Left cardiac atrium (tissue), 4 donors: ENCODE measurements at regions not wholly inside any gene's neighbourhood (a gene's known extent, or its start where the extent isn't known, plus 50 kb on each side); places are given as distances from the start of the nearest gene placed in this dataset.
"Not testable (repeated sequence)": the region's sequence is repeated elsewhere in the genome, so short reads cannot be mapped to it uniquely, and the experiment has no call there.

Experiments
- ATAC-seq, 2 donors: fragments of 200-7000 bp; cut with Tn5 transposase; one replicate each; pipeline ENCODE4 v1.9.1; 2020; ENCODE audit warnings: mild to moderate bottlenecking in 2 of 2, moderate library complexity in 2 of 2
- DNase-seq: peaks from one replicate; pipeline ENCODE4 v3.0.0-alpha.2; 2020
- intact Hi-C, 2 donors: fragments of 100-400 bp; cut with DNase I; formaldehyde crosslinking; loops; one replicate each; pipeline versions ENCODE4 v1.14.1 to v1.15.1; 2022 to 2023
- donor health status: DM: no; HTN: yes; CAD: no.
- donor health status: DM: no; HTN: yes; CAD: no; lungs with severe emphysema.
- donor health status: DM: yes; HTN: yes; CAD: no.
- donor health status: Dilated cardiomyopathy.

- not testable (repeated sequence) for DNase-seq, ATAC-seq
These were observed 51.5 kb upstream of the CDC42EP3 start for GRCh38 chr2:37722971-37723370.

GRCh38 chr2:37730037-37730818 lies 58.8 kb upstream of the CDC42EP3 start:
- ATAC-seq, result no peak
- intact Hi-C loops, result no loop called here
- no peak for DNase-seq

More at GRCh38 chr2:37722971-37723370, 51.5 kb upstream of the CDC42EP3 start:
- intact Hi-C loops, result not testable (repeated sequence)

- DNase-seq, ATAC-seq, intact Hi-C loops: not testable (repeated sequence)
These were observed 61.0 kb upstream of the CDC42EP3 start for GRCh38 chr2:37732412-37732811.

GRCh38 chr2:37733251-37733650 lies 61.8 kb upstream of the CDC42EP3 start:
- ATAC-seq (no peak), DNase-seq (no peak)
- intact Hi-C loops, result no loop called here

- intact Hi-C loops, DNase-seq: not testable (repeated sequence)
- peak in 1 of 2 donors; percentile 35 for ATAC-seq
These were observed 62.5 kb upstream of the CDC42EP3 start for GRCh38 chr2:37733955-37734354.

DNA sequence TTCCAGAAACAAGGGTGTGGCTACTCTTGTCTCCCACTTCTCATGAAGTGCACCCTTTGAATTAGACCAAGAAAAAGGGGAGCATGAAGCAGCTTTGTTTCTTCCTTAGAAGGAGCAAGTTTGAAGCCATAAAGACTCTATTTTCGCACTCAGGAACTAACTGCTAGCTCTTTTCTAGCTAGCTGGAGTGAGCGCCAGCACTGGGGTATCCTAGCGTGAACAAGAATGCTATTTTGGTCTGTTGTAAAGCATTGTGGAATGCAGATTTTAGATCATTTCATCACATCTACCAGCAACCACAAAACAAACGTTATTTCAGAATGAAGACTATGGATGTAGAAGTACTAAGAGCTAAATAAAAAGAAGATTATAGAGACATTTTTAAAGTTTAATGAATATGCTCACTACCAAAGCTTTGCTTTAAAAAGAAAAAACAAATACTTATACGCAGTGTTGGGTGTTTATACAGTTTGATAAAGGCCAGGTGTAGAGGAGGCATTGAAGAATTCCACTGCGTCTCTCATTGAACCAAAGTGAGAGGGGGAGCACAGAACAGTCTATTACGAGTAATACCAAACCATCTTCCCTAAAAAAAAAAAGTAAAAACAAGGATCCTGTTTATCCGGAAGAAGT lies 63.6 kb upstream of the CDC42EP3 start:
- DNase-seq, intact Hi-C loops: not testable (repeated sequence)
- ATAC-seq, result peak in 1 of 2 donors; percentile 54

DNA sequence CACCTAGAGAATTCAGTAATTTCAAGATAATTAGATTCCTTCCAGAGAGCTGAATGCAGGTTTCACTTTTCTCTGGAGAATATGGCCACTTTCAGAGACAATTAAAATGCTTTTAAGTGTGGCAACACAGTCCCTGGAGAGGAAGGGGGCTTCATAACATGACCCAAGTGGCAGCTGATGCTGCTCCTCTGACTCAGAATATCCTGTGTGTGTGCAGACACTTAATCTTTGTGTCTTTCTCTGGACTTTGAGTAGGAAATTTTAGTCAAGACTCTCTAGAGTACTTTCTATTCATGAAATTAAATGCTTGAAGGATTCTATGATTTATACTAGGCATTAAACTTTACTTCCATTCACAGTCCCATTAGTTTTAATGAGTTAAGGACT lies 64.1 kb upstream of the CDC42EP3 start:
- ATAC-seq, DNase-seq, intact Hi-C loops: not testable (repeated sequence)

GRCh38 chr2:37737507-37737906 lies 66.1 kb upstream of the CDC42EP3 start:
- intact Hi-C loops, result no loop called here
- DNase-seq, result no peak
- peak in 1 of 2 donors; percentile 19 for ATAC-seq

- no peak for ATAC-seq
- intact Hi-C loops, result no loop called here
- no peak for DNase-seq
These were observed 66.9 kb upstream of the CDC42EP3 start for GRCh38 chr2:37738266-37738885.

DNA sequence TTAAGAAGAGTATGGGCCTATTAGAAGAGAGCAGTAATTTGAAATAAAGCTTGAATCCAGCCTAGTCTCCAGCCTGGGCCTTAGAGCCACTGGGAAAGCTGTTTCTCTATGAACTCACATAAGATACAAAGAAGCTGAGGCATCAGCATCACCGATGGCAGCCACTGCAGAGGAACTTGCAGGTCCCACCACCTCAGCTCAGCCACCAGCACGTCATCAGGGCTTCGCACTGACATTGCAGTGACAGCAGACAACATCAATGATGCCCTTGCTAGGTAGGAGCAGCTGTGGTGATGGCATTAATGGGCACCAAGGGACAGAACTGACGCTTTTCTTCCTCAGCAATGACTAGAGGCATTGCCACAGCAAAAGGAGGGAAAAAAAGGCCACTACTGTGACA lies 67.7 kb upstream of the CDC42EP3 start:
- ATAC-seq (no peak), DNase-seq (no peak)
- intact Hi-C loops, result no loop called here

- DNase-seq, result no peak
- intact Hi-C loops, result no loop called here
- no peak for ATAC-seq
These were observed 68.8 kb upstream of the CDC42EP3 start for GRCh38 chr2:37740164-37740739.

DNA sequence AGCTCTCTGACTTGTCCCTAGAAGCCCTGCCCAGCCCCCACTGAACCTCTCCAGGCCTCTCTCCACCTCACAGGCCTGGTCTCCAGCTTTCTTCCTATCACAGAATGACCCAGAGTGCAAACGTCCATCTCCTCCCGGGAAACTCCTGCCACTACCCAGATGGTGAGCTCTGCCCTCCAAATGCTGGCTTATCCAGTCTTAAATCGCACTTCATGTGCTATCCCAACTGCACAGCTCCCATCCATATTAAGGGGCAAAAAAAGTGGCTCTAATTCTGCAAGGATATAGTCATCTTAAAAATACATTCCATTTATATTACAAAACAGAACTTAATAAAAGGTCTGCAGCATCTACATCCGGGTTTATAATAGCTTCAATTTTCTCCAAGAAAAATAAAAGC lies 70.8 kb upstream of the CDC42EP3 start:
- intact Hi-C loops, result no loop called here
- no peak for DNase-seq
- no peak for ATAC-seq

GRCh38 chr2:37744010-37744409 lies 72.6 kb upstream of the CDC42EP3 start:
- ATAC-seq, result no peak
- no peak for DNase-seq
- intact Hi-C loops, result no loop called here

GRCh38 chr2:37744961-37745360 lies 73.5 kb upstream of the CDC42EP3 start:
- ATAC-seq, DNase-seq, intact Hi-C loops: not testable (repeated sequence)

DNA sequence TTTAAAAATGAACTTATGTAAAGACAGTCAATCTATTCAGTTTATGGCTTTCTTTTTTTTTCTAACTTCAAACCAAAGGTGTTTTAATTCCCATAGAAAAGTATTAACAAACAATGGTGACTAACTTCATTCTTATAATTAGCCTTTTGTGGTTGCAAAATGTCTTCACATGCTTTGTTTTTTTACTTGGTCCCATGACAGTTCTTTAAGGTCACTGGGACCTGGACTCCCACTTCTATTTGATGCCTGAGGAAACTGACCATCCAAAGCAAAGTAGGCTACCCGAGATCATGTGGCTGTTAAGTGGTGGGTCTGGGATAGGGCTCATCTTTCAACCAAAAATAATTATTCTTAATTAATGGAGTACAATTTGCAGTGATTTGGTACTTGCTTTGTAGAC lies 74.6 kb upstream of the CDC42EP3 start:
- DNase-seq, intact Hi-C loops, ATAC-seq: not testable (repeated sequence)

- no peak for DNase-seq
- ATAC-seq, result no peak
- intact Hi-C loops, result no loop called here
These were observed 75.4 kb upstream of the CDC42EP3 start for GRCh38 chr2:37746883-37747282.

GRCh38 chr2:37748541-37748940 lies 77.1 kb upstream of the CDC42EP3 start:
- DNase-seq (no peak), ATAC-seq (no peak)
- intact Hi-C loops, result no loop called here

DNA sequence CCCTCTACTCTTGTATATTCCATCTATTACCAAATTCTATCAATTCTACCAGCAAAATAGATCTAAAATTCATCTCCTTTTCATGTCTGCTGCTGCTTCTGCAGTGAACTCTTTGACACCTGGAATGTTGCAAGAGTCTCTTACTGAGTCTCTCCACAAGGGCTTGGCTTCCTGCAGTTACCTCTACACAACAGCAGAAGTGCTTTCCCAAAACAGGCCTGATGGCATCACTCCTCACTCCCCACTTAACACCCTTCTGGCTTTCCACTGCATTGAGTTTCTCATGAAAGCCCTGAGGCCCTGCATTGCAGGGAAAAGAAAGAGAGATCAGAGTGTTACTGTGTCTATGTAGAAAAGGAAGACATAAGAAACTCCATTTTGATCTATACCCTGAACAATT lies 78.8 kb upstream of the CDC42EP3 start:
- ATAC-seq, intact Hi-C loops, DNase-seq: not testable (repeated sequence)

GRCh38 chr2:37752766-37753165 lies 81.3 kb upstream of the CDC42EP3 start:
- DNase-seq (no peak), ATAC-seq (no peak)
- intact Hi-C loops, result no loop called here

DNA sequence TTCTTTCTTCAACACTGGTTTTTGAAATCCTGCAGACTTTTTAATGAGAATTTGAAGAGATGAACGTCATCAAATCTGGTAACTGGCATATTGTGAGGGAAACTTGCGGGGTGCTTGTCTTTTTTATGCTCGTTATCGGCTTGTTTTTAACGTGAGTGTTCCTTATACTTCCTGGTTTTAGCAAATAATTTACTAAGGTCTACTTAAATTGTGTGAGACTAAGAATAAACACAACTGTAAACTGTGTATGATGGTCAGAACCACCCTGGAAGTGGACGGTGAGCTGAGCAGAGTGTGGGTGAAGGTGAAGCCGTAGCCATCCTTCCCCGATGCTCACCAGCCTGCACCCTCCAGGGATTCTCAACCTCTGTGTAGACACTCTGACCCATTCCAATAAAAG lies 82.3 kb upstream of the CDC42EP3 start:
- intact Hi-C loops, result no loop called here
- ATAC-seq (no peak), DNase-seq (no peak)
